Erythroblast (primary cell): ENCODE measurements at regions not wholly inside any gene's neighbourhood (a gene's known extent, or its start where the extent isn't known, plus 50 kb on each side); places are given as distances from the start of the nearest gene placed in this dataset.

ENCODE experiments used
- DNase-seq, 2 experiments: peaks; one replicate each; lab custom pipeline; 2025; lab: John Stamatoyannopoulos, UW
- GATA1 ChIP-seq: IDR thresholded peaks from 2 replicates; pipeline ENCODE4 v1.6.1; 2011; ENCODE audit warnings: low read depth, mild to moderate bottlenecking, control low read depth, low read length, moderate library complexity
- POLR2A ChIP-seq: IDR thresholded peaks from 2 replicates; pipeline ENCODE4 v1.6.1; 2011; ENCODE audit warnings: mild to moderate bottlenecking, low read length

DNA sequence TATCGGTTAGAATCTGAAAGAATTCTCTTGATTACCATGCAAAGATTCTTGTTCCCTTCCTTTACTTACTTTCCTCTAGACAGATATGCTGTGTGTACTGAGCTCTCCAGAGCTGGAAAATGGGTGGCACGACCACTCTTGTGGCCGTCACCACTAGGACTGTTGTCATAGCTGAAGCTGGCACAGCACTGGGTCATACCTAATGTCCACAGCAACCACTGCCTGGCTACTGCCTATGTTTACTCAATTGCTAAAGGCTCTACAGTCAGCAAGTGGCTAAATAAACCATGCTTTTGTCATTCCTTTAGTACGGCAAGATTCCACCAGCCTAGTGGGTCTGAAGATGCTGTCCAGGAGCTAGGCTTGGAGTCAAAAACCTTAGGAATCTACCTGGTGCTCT lies 1643.0 kb downstream of the OTOL1 start:
- no peak for DNase-seq
- TF ChIP-seq GATA1 (no peak), POLR2A (no peak)

GRCh38 chr3:163138258-163138657 lies 1641.7 kb downstream of the OTOL1 start:
- no peak for TF ChIP-seq POLR2A
- no peak for TF ChIP-seq GATA1
- DNase-seq, result no peak

GRCh38 chr3:163132111-163132510 lies 1635.5 kb downstream of the OTOL1 start:
- no peak for TF ChIP-seq GATA1
- no peak for DNase-seq

GRCh38 chr3:163129287-163129686 lies 1632.7 kb downstream of the OTOL1 start:
- DNase-seq, result no peak
- TF ChIP-seq GATA1 (no peak), POLR2A (no peak)

DNA sequence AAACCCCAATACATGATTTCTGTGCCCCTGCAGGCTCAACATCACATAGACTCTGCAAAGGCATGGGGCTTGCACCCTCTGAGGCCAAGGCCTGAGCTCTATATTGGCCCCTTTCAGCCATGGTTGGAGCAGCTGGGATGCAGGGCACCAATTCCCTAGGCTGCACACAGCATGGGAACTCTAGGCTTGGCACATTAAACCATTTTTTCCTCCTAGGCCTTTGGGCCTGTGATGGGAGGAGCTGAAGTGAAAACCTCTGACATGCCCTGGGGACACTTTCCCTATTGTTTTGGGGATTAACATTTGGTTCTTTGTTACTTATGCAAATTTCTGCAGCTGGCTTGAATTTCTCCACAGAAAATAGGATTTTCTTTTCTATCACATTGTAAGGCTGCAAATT lies 1629.5 kb downstream of the OTOL1 start:
- TF ChIP-seq POLR2A (no peak), GATA1 (no peak)
- no peak for DNase-seq
